H1 (cell line): ENCODE measurements at regions not wholly inside any gene's neighbourhood (a gene's known extent, or its start where the extent isn't known, plus 50 kb on each side); places are given as distances from the start of the nearest gene placed in this dataset.
A peak's percentile ranks its signal among the peaks of the same experiment; 100 is the strongest.

Source experiments
- CTCF ChIA-PET: fragments of 300-600 bp; sonication (Branson Sonifier 250); formaldehyde crosslinking; loops from one replicate; lab custom pipeline; 2021; ENCODE audit not compliant: partially characterized antibody; lab: Charles Lee
- POLR2A ChIA-PET: fragments of 300-600 bp; sonication (Branson Sonifier 250); formaldehyde crosslinking; loops from one replicate; lab custom pipeline; 2021; ENCODE audit warnings: inconsistent platforms; ENCODE audit not compliant: partially characterized antibody; lab: Charles Lee
- DNase-seq, 2 experiments: peaks; one replicate each; pipeline versions ENCODE4 v3.0.0 to v3.0.0-alpha.2; 2010 to 2022; ENCODE audit warnings: low spot score in 2 of 2, low read depth in 1 of 2, mixed read lengths in 1 of 2
- FAIRE-seq: peaks from 2 replicates; lab custom pipeline; 2011; peaks lifted over from hg19 to GRCh38; lab: Jason Lieb, UNC
- H2AFZ ChIP-seq: 2 replicates; pipeline ENCODE4 v1.8.1; 2012; ENCODE audit warnings: low read length, inconsistent platforms
- H2AK5ac ChIP-seq: 2 replicates; pipeline ENCODE4 v1.6.1; 2013; ENCODE audit warnings: low read depth, low read length
- H2BK120ac ChIP-seq: replicated peaks from 2 replicates; pipeline ENCODE3; 2013; ENCODE audit warnings: low read depth, low read length, inconsistent platforms
- H2BK12ac ChIP-seq: 2 replicates; pipeline ENCODE4 v1.6.1; 2013; ENCODE audit warnings: low read depth, low read length
- H2BK15ac ChIP-seq: 2 replicates; pipeline ENCODE4 v1.6.1; 2013; ENCODE audit warnings: low read length
- H2BK20ac ChIP-seq: 2 replicates; pipeline ENCODE4 v1.6.1; 2013; ENCODE audit warnings: low read length
- H2BK5ac ChIP-seq: 2 replicates; pipeline ENCODE4 v1.6.1; 2013; ENCODE audit warnings: low read depth, low read length
- H3K14ac ChIP-seq: 2 replicates; pipeline ENCODE4 v1.6.1; 2013; ENCODE audit warnings: inconsistent platforms; ENCODE audit not compliant: insufficient read length
- H3K18ac ChIP-seq: 2 replicates; pipeline ENCODE4 v1.6.1; 2013; ENCODE audit warnings: low read length; ENCODE audit errors: extremely low read depth
- H3K23ac ChIP-seq: 2 replicates; pipeline ENCODE4 v1.6.1; 2013; ENCODE audit warnings: inconsistent platforms; ENCODE audit not compliant: insufficient read length
- H3K23me2 ChIP-seq: 2 replicates; pipeline ENCODE4 v1.6.1; 2013; ENCODE audit warnings: low read depth, low read length
- H3K27ac ChIP-seq: 2 replicates; pipeline ENCODE4 v1.6.1; 2011; ENCODE audit warnings: low read depth, low read length, inconsistent platforms
- H3K27me3 ChIP-seq, 4 experiments: replicated peaks in 1 of 4; 1 replicate in 1 of 4; 2 replicates in 3 of 4; pipeline versions ENCODE4 v1.6.1 to v1.8.1; 2011 to 2013; ENCODE audit warnings: low read length in 3 of 4, mild to moderate bottlenecking in 3 of 4, inconsistent platforms in 2 of 4, mixed read lengths in 2 of 4, moderate library complexity in 1 of 4; ENCODE audit not compliant: control insufficient read depth in 3 of 4, insufficient read depth in 3 of 4; ENCODE audit errors: extremely low read depth in 1 of 4
- H3K36me3 ChIP-seq, 4 experiments: 2 replicates each; pipeline versions ENCODE4 v1.6.1 to v1.8.1; 2011 to 2013; ENCODE audit warnings: mild to moderate bottlenecking in 4 of 4, low read length in 3 of 4, moderate library complexity in 2 of 4, control low read depth in 1 of 4, inconsistent platforms in 1 of 4; ENCODE audit not compliant: insufficient read depth in 4 of 4, control insufficient read depth in 2 of 4
- H3K4ac ChIP-seq: replicated peaks from 2 replicates; pipeline ENCODE3; 2013; ENCODE audit warnings: low read length, low read depth, mixed read lengths, inconsistent platforms; ENCODE audit not compliant: insufficient read length
- H3K4me1 ChIP-seq, 4 experiments: replicated peaks in 1 of 4; 1 replicate in 1 of 4; 2 replicates in 3 of 4; pipeline versions ENCODE4 v1.6.1 to v1.8.1; 2011 to 2013; ENCODE audit warnings: low read length in 3 of 4, inconsistent platforms in 2 of 4, mixed read lengths in 1 of 4; ENCODE audit not compliant: insufficient read depth in 4 of 4, control insufficient read depth in 3 of 4
- H3K4me2 ChIP-seq, 2 experiments: 2 replicates each; pipeline versions ENCODE4 v1.6.1 to v1.8.1; 2011 to 2013; ENCODE audit warnings: low read depth in 2 of 2, low read length in 2 of 2, control low read depth in 1 of 2, inconsistent platforms in 1 of 2, mild to moderate bottlenecking in 1 of 2; ENCODE audit not compliant: insufficient read depth in 1 of 2
- H3K4me3 ChIP-seq, 4 experiments: fragments of 200-600, 300-600 bp in 1 of 4; sonication (generic), shearing (Covaris generic), sonication (Bioruptor Twin) in 1 of 4; 2 replicates each; pipeline versions ENCODE4 v1.5.1 to v1.8.1; 2011 to 2016; ENCODE audit warnings: low read length in 4 of 4, low read depth in 3 of 4, control low read depth in 2 of 4, inconsistent platforms in 2 of 4, mild to moderate bottlenecking in 2 of 4, mixed read lengths in 1 of 4, moderate library complexity in 1 of 4; ENCODE audit not compliant: insufficient read depth in 2 of 4; ENCODE audit errors: extremely low read depth in 1 of 4
- H3K56ac ChIP-seq: replicated peaks from 2 replicates; pipeline ENCODE3; 2013; ENCODE audit warnings: low read depth, mild to moderate bottlenecking, mixed read lengths, low read length, inconsistent platforms; ENCODE audit not compliant: insufficient read length
- H3K79me1 ChIP-seq: 2 replicates; pipeline ENCODE4 v1.6.1; 2013; ENCODE audit warnings: low read depth, low read length, control low read depth
- H3K79me2 ChIP-seq, 2 experiments: 2 replicates each; pipeline versions ENCODE4 v1.6.1 to v1.8.1; 2012 to 2013; ENCODE audit warnings: low read length in 2 of 2, mild to moderate bottlenecking in 2 of 2, inconsistent platforms in 1 of 2; ENCODE audit not compliant: insufficient read depth in 2 of 2, control insufficient read depth in 1 of 2
- H3K9ac ChIP-seq, 4 experiments: replicated peaks in 1 of 4; 1 replicate in 1 of 4; 2 replicates in 3 of 4; pipeline versions ENCODE4 v1.6.1 to v1.8.1; 2011 to 2013; ENCODE audit warnings: low read depth in 3 of 4, low read length in 3 of 4, control low read depth in 2 of 4, mild to moderate bottlenecking in 2 of 4, moderate library complexity in 2 of 4, inconsistent platforms in 1 of 4; ENCODE audit errors: extremely low read depth in 1 of 4
- H3K9me3 ChIP-seq, 2 experiments: 2 replicates each; pipeline versions ENCODE4 v1.6.1 to v1.8.1; 2012 to 2013; ENCODE audit warnings: mild to moderate bottlenecking in 2 of 2, moderate library complexity in 2 of 2, control low read depth in 1 of 2, inconsistent platforms in 1 of 2, low read depth in 1 of 2, low read length in 1 of 2, mixed read lengths in 1 of 2; ENCODE audit not compliant: insufficient read depth in 2 of 2
- H4K20me1 ChIP-seq, 2 experiments: replicated peaks in 1 of 2; 2 replicates each; pipeline versions ENCODE3 to v1.8.1; 2011 to 2013; ENCODE audit warnings: inconsistent platforms in 2 of 2, low read length in 2 of 2, mild to moderate bottlenecking in 1 of 2; ENCODE audit not compliant: insufficient read depth in 2 of 2, control insufficient read depth in 1 of 2
- H4K5ac ChIP-seq: 2 replicates; pipeline ENCODE4 v1.6.1; 2013; ENCODE audit warnings: low read length, low read depth, mixed read lengths, inconsistent platforms; ENCODE audit not compliant: insufficient read length
- H4K8ac ChIP-seq: 2 replicates; pipeline ENCODE4 v1.8.0; 2013; ENCODE audit warnings: mild to moderate bottlenecking, moderate library complexity, low read length, inconsistent platforms; ENCODE audit not compliant: insufficient read depth; ENCODE audit errors: extremely low read depth
- H4K91ac ChIP-seq: replicated peaks from 2 replicates; pipeline ENCODE3; 2013; ENCODE audit warnings: low read length, mixed read lengths, inconsistent platforms; ENCODE audit not compliant: insufficient read length
- EGR1 ChIP-seq: IDR thresholded peaks from 2 replicates; pipeline ENCODE4 v1.6.1; 2011; ENCODE audit warnings: low read depth, low read length, borderline replicate concordance
- SAP30 ChIP-seq: fragments of 300-600 bp; sonication (generic); IDR thresholded peaks from 2 replicates; pipeline ENCODE4 v1.7.1; 2012; ENCODE audit warnings: low read length, moderate library complexity, mild to moderate bottlenecking, inconsistent platforms; ENCODE audit not compliant: insufficient read depth, insufficient replicate concordance
- SIRT6 ChIP-seq: IDR thresholded peaks from one replicate; pipeline ENCODE4 v1.7.1; 2012; ENCODE audit warnings: low read length, inconsistent platforms
- SP1 ChIP-seq: IDR thresholded peaks from 2 replicates; pipeline ENCODE4 v1.6.1; 2011; ENCODE audit warnings: low read depth, low read length
- TAF1 ChIP-seq: IDR thresholded peaks from 2 replicates; pipeline ENCODE4 v1.6.1; 2011; ENCODE audit warnings: mild to moderate bottlenecking, low read depth, low read length
- TAF7 ChIP-seq: optimal IDR thresholded peaks from 2 replicates; pipeline ENCODE3; 2011; ENCODE audit warnings: low read depth, mild to moderate bottlenecking, inconsistent platforms, low read length, moderate library complexity, borderline replicate concordance
- ZNF274 ChIP-seq: IDR thresholded peaks from 2 replicates; pipeline ENCODE4 v1.7.0; 2012; ENCODE audit warnings: low read length, borderline replicate concordance; ENCODE audit errors: extremely low read depth
- WGBS, 2 experiments: shearing (Covaris generic) in 1 of 2; methylation state at CpG; one replicate each; pipeline versions ENCODE4 v1.1.6 to v1.1.7; 2013 to 2015; ENCODE audit warnings: low lambda C conversion rate in 2 of 2, mixed read lengths in 2 of 2, inconsistent platforms in 1 of 2, low coverage in 1 of 2, missing lambda C conversion rate in 1 of 2; ENCODE audit not compliant: insufficient replicate concordance in 2 of 2, insufficient coverage in 1 of 2, insufficient read length in 1 of 2; ENCODE audit errors: extremely low coverage in 1 of 2, missing lambda C conversion rate in 1 of 2; 5-methylcytosine and 5-hydroxymethylcytosine counted together

DNA sequence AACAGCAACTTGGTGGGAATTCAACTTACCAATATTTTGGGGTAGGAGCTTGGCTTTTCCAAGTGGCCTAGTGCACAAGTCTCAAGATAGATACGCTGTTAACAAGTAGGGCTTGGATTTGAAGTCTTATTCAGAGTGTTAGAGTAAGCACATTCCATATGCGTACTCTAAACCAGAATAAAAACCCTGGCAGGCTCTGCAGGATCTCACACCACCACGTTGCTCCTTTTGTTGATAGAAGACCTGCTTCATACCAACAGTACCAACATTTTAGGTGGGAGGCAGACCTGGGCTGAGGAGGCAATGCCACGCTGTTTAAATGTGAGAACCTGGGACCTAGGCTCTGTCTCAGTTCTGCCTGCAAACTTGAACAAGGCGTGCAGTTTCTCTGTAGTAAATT, 214.0 kb downstream of the RNF144A start:
- Histone ChIP-seq H3K4me3 (no peak overlapping the region), H3K36me3 (no peaks in the 10 kb centered on the region), H3K14ac (no peak overlapping the region), H4K91ac (no peak overlapping the region), H3K27me3 (no peaks in the 10 kb centered on the region), H3K4me2 (no peak overlapping the region), H2AFZ (no peak overlapping the region), H3K9ac (peak overlapping the region in 1 of 4 experiments; percentile 34; a peak in 1 of 7 replicates), H2BK12ac (no peak overlapping the region), H2BK120ac (no peak overlapping the region), H3K27ac (no peak overlapping the region), H3K79me1 (no peaks in the 10 kb centered on the region), H4K20me1 (no peaks in the 10 kb centered on the region), H2BK15ac (no peak overlapping the region), H3K18ac (no peak overlapping the region), H2BK20ac (no peak overlapping the region), H4K5ac (no peak overlapping the region), H3K4ac (no peak overlapping the region), H3K79me2 (no peaks in the 10 kb centered on the region), H3K56ac (no peak overlapping the region), H3K23ac (no peak overlapping the region), H3K23me2 (no peaks in the 10 kb centered on the region), H3K4me1 (no peaks in the 10 kb centered on the region; a peak in 1 of 7 replicates), H4K8ac (no peak overlapping the region), H3K9me3 (0 out of 4 replicates have a peak, but pooled peaks cover 0 to 2% of the 10 kb centered on the region in 2 experiments), H2AK5ac (no peak overlapping the region), H2BK5ac (no peak overlapping the region)
- 74% methylated on average over 5 of the region's 5 CpGs; no CpG with 5 or more reads in 1 of the 2 experiments for WGBS, 2 experiments
- POLR2A ChIA-PET, result no interaction called here
- FAIRE-seq, result no peak
- no peak for DNase-seq
- CTCF ChIA-PET, result no interaction called here
- TF ChIP-seq ZNF274 (no peak), TAF7 (no peak), SP1 (no peak), SAP30 (no peak), EGR1 (no peak), TAF1 (no peak), SIRT6 (no peak)
